HG03280 (cell line): ENCODE measurements at regions not wholly inside any gene's neighbourhood (a gene's known extent, or its start where the extent isn't known, plus 50 kb on each side); places are given as distances from the start of the nearest gene placed in this dataset.

ENCODE experiments used
- ATAC-seq: cut with Tn5 transposase; IDR thresholded peaks from one replicate; pipeline ENCODE4 v1.9.1; 2021; ENCODE audit warnings: mild to moderate bottlenecking, moderate library complexity; ENCODE audit not compliant: unreplicated experiment

GRCh38 chr6:137357263-137357947 lies 136.8 kb downstream of the OLIG3 start:
- no peak for ATAC-seq

- ATAC-seq, result no peak
Observed at GRCh38 chr6:137353842-137354397, 134.7 kb upstream of the IFNGR1 start.

- no peak for ATAC-seq
Observed at GRCh38 chr6:137353346-137353745, 134.2 kb upstream of the IFNGR1 start.

GRCh38 chr6:137352859-137353258 lies 133.7 kb upstream of the IFNGR1 start:
- ATAC-seq, result no peak

DNA sequence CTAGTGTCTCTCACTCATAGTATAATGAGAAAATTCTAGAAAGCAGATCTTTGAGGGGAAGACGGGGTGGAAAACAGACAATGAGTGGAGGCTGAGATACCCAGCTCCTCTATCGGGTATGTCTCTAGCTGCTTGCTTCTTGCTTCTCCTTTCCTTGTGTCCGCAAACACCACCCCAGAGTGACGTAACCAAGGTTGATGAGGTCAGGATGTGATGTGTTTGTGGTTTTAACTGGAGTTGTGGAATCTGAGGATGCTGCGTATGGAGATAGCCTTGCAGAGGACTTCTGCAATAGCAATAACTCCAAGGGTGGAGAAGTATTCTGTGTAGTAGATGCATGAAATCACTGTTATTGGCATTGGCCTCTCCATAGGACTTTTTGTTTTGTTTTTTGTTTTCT lies 132.7 kb upstream of the IFNGR1 start:
- ATAC-seq, result no peak

- ATAC-seq, result no peak
Observed at GRCh38 chr6:137350857-137351256, 131.7 kb upstream of the IFNGR1 start.

- no peak for ATAC-seq
Observed at GRCh38 chr6:137349856-137350830, 131.0 kb upstream of the IFNGR1 start.

GRCh38 chr6:137348777-137349176 lies 129.6 kb upstream of the IFNGR1 start:
- ATAC-seq, result no peak

DNA sequence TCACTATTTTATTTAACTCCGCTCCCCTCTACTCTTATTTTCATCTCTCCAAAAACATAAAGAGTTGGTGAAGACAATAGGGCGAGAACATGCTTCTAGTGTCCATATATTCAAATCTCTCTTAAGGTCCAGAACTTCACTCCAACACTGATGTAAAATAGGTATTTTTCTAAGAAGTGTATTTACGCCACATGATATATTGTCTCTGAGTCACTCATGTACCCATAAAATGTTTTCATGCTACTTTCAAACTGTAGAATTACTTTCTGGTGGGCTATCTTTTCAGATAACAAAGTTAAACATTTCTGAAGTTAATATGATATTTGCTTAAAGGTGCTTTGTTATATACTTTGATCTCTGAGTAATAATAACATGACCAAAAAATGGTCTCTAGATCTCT lies 124.1 kb upstream of the IFNGR1 start:
- ATAC-seq, result no peak

GRCh38 chr6:137342607-137343190 lies 123.5 kb upstream of the IFNGR1 start:
- ATAC-seq, result no peak

- ATAC-seq, result no peak
Observed at GRCh38 chr6:137341681-137342195, 122.6 kb upstream of the IFNGR1 start.

DNA sequence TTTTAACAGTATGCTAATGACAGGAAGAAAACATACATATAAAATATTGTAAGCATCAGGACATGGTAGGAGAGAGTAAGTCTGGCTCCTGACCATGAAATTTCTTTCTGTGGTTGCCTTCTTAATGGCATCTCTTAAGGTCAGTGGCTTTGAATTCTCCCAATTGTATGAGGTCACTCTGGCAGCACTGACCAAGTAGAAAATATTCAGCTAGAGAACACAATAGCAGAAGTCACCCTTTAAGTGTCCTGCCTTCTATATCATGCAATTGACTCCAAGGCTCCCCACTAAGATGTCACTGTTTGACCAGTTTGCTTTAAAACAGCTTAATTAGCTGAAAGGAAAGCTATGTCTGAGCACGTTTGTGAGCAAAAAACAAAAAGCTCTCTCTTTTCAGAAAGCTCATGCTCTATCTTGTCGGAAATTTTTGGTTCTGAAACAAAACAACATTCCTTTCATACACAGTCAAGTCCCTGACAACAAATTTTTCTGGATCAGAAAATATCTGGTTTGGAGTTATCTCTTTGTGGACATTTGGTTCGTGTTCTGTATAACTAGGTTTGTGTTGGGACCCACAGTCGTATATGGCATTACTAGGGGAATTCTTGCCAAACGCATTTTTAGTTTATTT lies 120.9 kb upstream of the IFNGR1 start:
- no peak for ATAC-seq

GRCh38 chr6:137334884-137335283 lies 115.7 kb upstream of the IFNGR1 start:
- no peak for ATAC-seq

GRCh38 chr6:137334094-137334493 lies 114.9 kb upstream of the IFNGR1 start:
- ATAC-seq, result no peak

- no peak for ATAC-seq
Observed at GRCh38 chr6:137332637-137333280, 113.6 kb upstream of the IFNGR1 start.

- no peak for ATAC-seq
Observed at GRCh38 chr6:137323860-137324259, 104.7 kb upstream of the IFNGR1 start.

GRCh38 chr6:137320271-137320670 lies 101.1 kb upstream of the IFNGR1 start:
- no peak for ATAC-seq

DNA sequence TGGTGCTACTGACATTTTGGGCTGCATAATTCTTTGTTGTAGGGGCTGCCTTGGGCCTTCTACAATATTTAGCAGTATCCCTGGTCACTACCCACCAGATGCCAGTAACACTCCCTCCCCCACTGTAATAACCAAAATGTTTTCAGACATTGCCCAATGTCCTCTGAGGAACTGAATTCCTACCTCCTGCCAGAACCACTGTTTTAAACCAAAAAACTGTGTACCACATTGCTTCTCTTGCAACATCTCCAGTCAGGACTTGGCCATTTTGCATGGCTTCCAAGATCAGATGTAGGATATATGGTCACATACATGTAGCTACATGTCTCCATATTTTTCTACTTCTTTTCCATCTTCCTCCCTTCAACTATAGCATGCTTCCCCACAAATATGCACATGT lies 97.4 kb upstream of the IFNGR1 start:
- ATAC-seq, result no peak

- no peak for ATAC-seq
Observed at GRCh38 chr6:137315081-137315480, 95.9 kb upstream of the IFNGR1 start.
